ENCODE measurements at regions not wholly inside any gene's neighbourhood (a gene's known extent, or its start where the extent isn't known, plus 50 kb on each side); places are given as distances from the start of the nearest gene placed in this dataset.

DNA sequence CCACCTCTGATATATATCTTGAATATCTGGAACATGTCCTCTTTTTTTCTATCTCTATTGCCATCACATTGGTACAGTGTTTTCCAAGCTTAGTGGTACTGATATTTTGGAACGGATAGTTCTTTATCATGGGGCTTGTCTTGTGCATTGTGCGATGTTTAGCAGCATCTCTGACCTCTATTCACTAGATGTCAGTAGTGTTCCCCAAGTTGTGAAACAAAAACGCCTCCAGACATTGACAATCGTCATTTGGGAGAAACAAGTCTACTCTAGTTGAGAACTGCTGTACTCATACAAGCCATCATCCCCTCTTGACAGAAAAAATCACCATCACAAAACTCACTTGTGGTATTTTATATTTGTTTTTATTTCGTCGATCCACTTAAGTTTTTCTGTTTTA lies 79.7 kb upstream of the CHODL start:
- Mint-ChIP-seq H3K36me3 (ENCODE audit: low read depth) (no peaks in the 10 kb centered on the region), H3K4me3 (no peak overlapping the region), H3K4me1 (no peaks in the 10 kb centered on the region), H3K9me3 (no peaks in the 10 kb centered on the region), H3K27me3 (ENCODE audit: low read depth) (no peaks in the 10 kb centered on the region), H3K27ac (ENCODE audit: unreplicated experiment) (no peak overlapping the region)
- TF ChIP-seq CTCF (conservative IDR thresholded peaks at IDR 0.05), result no peak
- DNase-seq (ENCODE audit: low read depth, low spot score), result no peak

DNA sequence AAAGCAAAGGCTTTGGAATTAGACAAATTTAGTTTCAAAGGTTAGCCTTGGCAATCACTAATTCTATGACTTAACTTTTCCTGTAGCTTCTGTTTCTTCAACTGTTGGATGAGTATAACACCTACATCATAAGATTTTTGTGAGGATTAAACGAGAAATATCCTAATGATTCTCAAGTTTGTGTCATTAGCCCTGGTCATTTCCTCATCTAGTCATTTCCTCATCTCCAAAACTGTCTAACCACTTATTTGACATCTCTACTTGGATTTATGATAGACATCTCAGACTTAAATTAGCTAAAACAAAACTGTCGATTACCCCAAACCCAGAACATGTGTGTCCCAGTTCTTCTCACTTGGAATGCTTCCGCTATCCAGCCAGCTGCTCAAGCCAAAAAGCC lies 80.2 kb upstream of the CHODL start:
- H3K4me1 Mint-ChIP-seq, result no peaks in the 10 kb centered on the region
- no peaks in the 10 kb centered on the region for H3K9me3 Mint-ChIP-seq
- no peaks in the 10 kb centered on the region for H3K36me3 Mint-ChIP-seq (ENCODE audit: low read depth)
- no peak for TF ChIP-seq CTCF (conservative IDR thresholded peaks at IDR 0.05)
- DNase-seq (ENCODE audit: low read depth, low spot score), result no peak
- no peaks in the 10 kb centered on the region for H3K27me3 Mint-ChIP-seq (ENCODE audit: low read depth)
- H3K4me3 Mint-ChIP-seq, result no peak overlapping the region
- no peak overlapping the region for H3K27ac Mint-ChIP-seq (ENCODE audit: unreplicated experiment)

DNA sequence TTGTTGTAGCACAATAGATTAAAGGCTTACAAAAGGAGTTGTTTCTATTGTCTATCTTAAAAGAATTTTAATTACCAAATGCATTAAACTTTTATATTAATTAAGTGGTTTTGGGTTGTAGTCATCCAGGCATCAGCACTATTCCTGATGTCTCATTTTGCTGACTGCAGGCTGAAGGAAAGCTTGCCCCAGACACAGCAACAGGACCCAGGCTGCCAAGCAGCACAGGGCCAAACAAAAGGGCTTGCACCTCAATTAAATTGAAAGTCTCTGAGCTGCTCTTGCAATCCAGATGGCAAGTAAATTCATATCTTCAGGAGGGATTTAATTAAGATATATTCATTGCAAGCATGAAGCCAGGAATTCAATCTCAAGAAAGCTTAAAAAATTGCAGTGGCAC lies 80.7 kb upstream of the CHODL start:
- H3K4me1 Mint-ChIP-seq, result no peaks in the 10 kb centered on the region
- no peak for DNase-seq (ENCODE audit: low read depth, low spot score)
- no peak overlapping the region for H3K4me3 Mint-ChIP-seq

DNA sequence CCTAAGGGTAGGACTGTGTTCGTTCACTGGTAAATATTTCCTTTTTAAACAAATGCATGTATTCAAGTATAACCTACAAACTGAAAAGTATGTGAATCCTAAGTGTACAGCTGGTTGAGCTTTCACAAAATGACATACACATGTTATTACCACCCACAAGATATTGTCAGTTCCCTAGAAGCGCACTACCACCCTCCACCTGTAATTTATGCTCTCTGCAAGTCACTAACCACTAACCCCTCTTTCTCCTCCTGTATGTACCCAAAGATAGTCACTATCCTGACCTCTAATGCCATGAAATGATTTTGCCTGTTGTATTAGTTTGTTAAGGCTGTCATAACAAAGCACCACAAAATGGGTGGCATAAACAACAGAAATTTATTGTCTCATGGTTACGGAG lies 82.8 kb upstream of the CHODL start:
- DNase-seq (ENCODE audit: low read depth, low spot score), result no peak
- H3K27ac Mint-ChIP-seq (ENCODE audit: unreplicated experiment), result no peak overlapping the region
- H3K4me3 Mint-ChIP-seq, result no peak overlapping the region
- no peaks in the 10 kb centered on the region for H3K36me3 Mint-ChIP-seq (ENCODE audit: low read depth)
- no peak for TF ChIP-seq CTCF (conservative IDR thresholded peaks at IDR 0.05)
- H3K27me3 Mint-ChIP-seq (ENCODE audit: low read depth), result no peaks in the 10 kb centered on the region
- H3K9me3 Mint-ChIP-seq, result no peaks in the 10 kb centered on the region
- no peaks in the 10 kb centered on the region for H3K4me1 Mint-ChIP-seq

More for the DNA sequence above, 80.7 kb upstream of the CHODL start:
- no peak overlapping the region for H3K27ac Mint-ChIP-seq (ENCODE audit: unreplicated experiment)
- TF ChIP-seq CTCF (conservative IDR thresholded peaks at IDR 0.05), result no peak
- H3K36me3 Mint-ChIP-seq (ENCODE audit: low read depth), result no peaks in the 10 kb centered on the region
- H3K27me3 Mint-ChIP-seq (ENCODE audit: low read depth), result no peaks in the 10 kb centered on the region
- no peaks in the 10 kb centered on the region for H3K9me3 Mint-ChIP-seq

- no peak for DNase-seq (ENCODE audit: low read depth, low spot score)
- Mint-ChIP-seq H3K4me1 (peaks cover 11% of the 10 kb centered on the region), H3K4me3 (no peak overlapping the region), H3K36me3 (ENCODE audit: low read depth) (no peaks in the 10 kb centered on the region), H3K9me3 (no peaks in the 10 kb centered on the region), H3K27ac (ENCODE audit: unreplicated experiment) (no peak overlapping the region), H3K27me3 (ENCODE audit: low read depth) (no peaks in the 10 kb centered on the region)
- no peak for TF ChIP-seq CTCF (conservative IDR thresholded peaks at IDR 0.05)
Observed at GRCh38 chr21:18157406-18157805, 87.2 kb upstream of the CHODL start.

All from neural crest cell (in vitro differentiated cells).